Liver (tissue), 8 donors: ENCODE measurements at regions not wholly inside any gene's neighbourhood (a gene's known extent, or its start where the extent isn't known, plus 50 kb on each side); places are given as distances from the start of the nearest gene placed in this dataset.

Experiments
- DNase-seq: peaks from one replicate; pipeline ENCODE4 v3.0.0-alpha.2; 2017; ENCODE audit warnings: low spot score
- H3K27ac ChIP-seq, 2 donors: one replicate each; pipeline ENCODE4 v1.7.0; 2013; ENCODE audit warnings: inconsistent platforms in 2 of 2, low read length in 2 of 2, control low read depth in 1 of 2, low read depth in 1 of 2, mild to moderate bottlenecking in 1 of 2
- H3K27me3 ChIP-seq, 4 donors: one replicate each; pipeline versions ENCODE4 v1.6.1 to v1.7.0; 2013; ENCODE audit warnings: low read length in 3 of 4, inconsistent platforms in 1 of 4, mild to moderate bottlenecking in 1 of 4, moderate library complexity in 1 of 4; ENCODE audit not compliant: control insufficient read depth in 4 of 4, insufficient read depth in 4 of 4
- H3K36me3 ChIP-seq, 4 donors: one replicate each; pipeline versions ENCODE4 v1.6.1 to v1.7.0; 2013; ENCODE audit warnings: low read length in 3 of 4, mild to moderate bottlenecking in 3 of 4, low read depth in 1 of 4, moderate library complexity in 1 of 4; ENCODE audit not compliant: control insufficient read depth in 4 of 4, insufficient read depth in 3 of 4
- H3K4me1 ChIP-seq, 4 donors: one replicate each; pipeline versions ENCODE4 v1.6.1 to v1.7.0; 2013; ENCODE audit warnings: low read length in 3 of 4, mild to moderate bottlenecking in 3 of 4, moderate library complexity in 1 of 4; ENCODE audit not compliant: control insufficient read depth in 4 of 4, insufficient read depth in 4 of 4
- H3K4me3 ChIP-seq, 3 donors: one replicate each; pipeline versions ENCODE4 v1.6.1 to v1.7.0; 2013; ENCODE audit warnings: low read length in 3 of 3, control low read depth in 1 of 3, low read depth in 1 of 3, mild to moderate bottlenecking in 1 of 3
- H3K9ac ChIP-seq, 2 donors: one replicate each; pipeline ENCODE4 v1.7.0; 2013; ENCODE audit warnings: low read length in 2 of 2, mild to moderate bottlenecking in 2 of 2, moderate library complexity in 2 of 2, control low read depth in 1 of 2, low read depth in 1 of 2
- H3K9me3 ChIP-seq, 4 donors: one replicate each; pipeline versions ENCODE4 v1.6.1 to v1.7.0; 2013; ENCODE audit warnings: low read length in 3 of 4; ENCODE audit not compliant: control insufficient read depth in 4 of 4
- CTCF ChIP-seq: fragments of 150-350 bp; IDR thresholded peaks from 2 replicates; pipeline ENCODE4 v1.5.1; 2017; ENCODE audit warnings: improper control_type of control experiment, low read depth, low read length; ENCODE audit not compliant: missing input control
- EGR1 ChIP-seq, 2 donors: IDR thresholded peaks; 2 replicates each; pipeline ENCODE4 v1.6.1; 2016 to 2018; ENCODE audit warnings: antibody characterized with exemption in 2 of 2, low read depth in 2 of 2
- FOXA1 ChIP-seq: IDR thresholded peaks from 2 replicates; pipeline ENCODE4 v1.6.1; 2016; ENCODE audit warnings: antibody characterized with exemption
- FOXA2 ChIP-seq: IDR thresholded peaks from 2 replicates; pipeline ENCODE4 v1.6.1; 2016; ENCODE audit warnings: antibody characterized with exemption
- GABPA ChIP-seq, 2 donors: IDR thresholded peaks in 1 of 2; conservative IDR thresholded peaks in 1 of 2; 2 replicates each; pipeline ENCODE4 v1.6.1; 2016; ENCODE audit warnings: antibody characterized with exemption in 2 of 2, mild to moderate bottlenecking in 1 of 2, moderate library complexity in 1 of 2
- HNF4A ChIP-seq, 2 donors: conservative IDR thresholded peaks; 2 replicates each; pipeline ENCODE4 v1.6.1; 2016; ENCODE audit warnings: antibody characterized with exemption in 2 of 2, mild to moderate bottlenecking in 2 of 2
- HNF4G ChIP-seq: IDR thresholded peaks from 2 replicates; pipeline ENCODE4 v1.6.1; 2016; ENCODE audit warnings: antibody characterized with exemption
- JUND ChIP-seq, 2 donors: IDR thresholded peaks; 2 replicates each; pipeline ENCODE4 v1.6.1; 2016; ENCODE audit warnings: antibody characterized with exemption in 2 of 2
- MAX ChIP-seq: IDR thresholded peaks from 2 replicates; pipeline ENCODE4 v1.6.1; 2016; ENCODE audit warnings: antibody characterized with exemption
- REST ChIP-seq: IDR thresholded peaks from 2 replicates; pipeline ENCODE4 v1.6.1; 2016; ENCODE audit warnings: antibody characterized with exemption, mild to moderate bottlenecking
- RXRA ChIP-seq, 2 donors: IDR thresholded peaks; 2 replicates each; pipeline ENCODE4 v1.6.1; 2017 to 2018; ENCODE audit warnings: antibody characterized with exemption in 2 of 2, mild to moderate bottlenecking in 1 of 2
- SP1 ChIP-seq: IDR thresholded peaks from 2 replicates; pipeline ENCODE4 v1.6.1; 2018; ENCODE audit warnings: antibody characterized with exemption, mild to moderate bottlenecking
- TAF1 ChIP-seq: conservative IDR thresholded peaks from 2 replicates; pipeline ENCODE4 v1.6.1; 2016; ENCODE audit warnings: antibody characterized with exemption, mild to moderate bottlenecking
- YY1 ChIP-seq: IDR thresholded peaks from 2 replicates; pipeline ENCODE4 v1.6.1; 2016; ENCODE audit warnings: antibody characterized with exemption, mild to moderate bottlenecking
- WGBS: extraction: QIAGEN DNeasy Blood & Tissue Kit; methylation state at CpG from one replicate; pipeline ENCODE4 v1.1.7; 2013; 5-methylcytosine and 5-hydroxymethylcytosine counted together
- TF ChIP-seq, protein P1 (sequence below): IDR thresholded peaks from 2 replicates; pipeline ENCODE4 v1.6.1; 2016; ENCODE audit warnings: antibody characterized with exemption
- TF ChIP-seq, protein P2 (sequence below): IDR thresholded peaks from 2 replicates; pipeline ENCODE4 v1.6.1; 2016; ENCODE audit warnings: antibody characterized with exemption
- donor health status: healthy.
- donor health status: healthy.
- donor health status: healthy.
- donor health status: healthy.
- donor health status: healthy.

DNA sequence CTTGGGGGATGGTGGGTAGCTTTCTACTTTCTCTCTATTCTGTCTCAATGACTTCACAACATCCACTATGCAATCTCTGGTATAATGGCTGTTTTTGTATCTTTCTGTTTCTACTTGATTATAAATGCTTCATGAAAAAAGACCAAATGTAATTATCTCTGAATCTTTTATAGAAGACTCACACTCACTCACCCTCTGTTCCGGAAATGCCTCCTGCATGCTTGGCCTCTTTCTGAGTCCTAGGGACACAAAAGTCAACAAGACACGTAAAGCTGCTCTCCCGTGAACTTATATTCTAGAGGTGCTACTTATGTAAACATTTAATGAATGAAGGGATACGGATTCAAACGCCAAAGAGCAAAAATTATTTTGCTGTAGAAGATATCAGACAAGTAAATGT lies 502.2 kb upstream of the SOX11 start:
- Histone ChIP-seq H3K9ac (no peak overlapping the region), H3K9me3 (no peaks in the 10 kb centered on the region), H3K27me3 (no peaks in the 10 kb centered on the region), H3K36me3 (no peaks in the 10 kb centered on the region), H3K4me1 (no peaks in the 10 kb centered on the region), H3K4me3 (no peak overlapping the region), H3K27ac (no peak overlapping the region)
- WGBS: 32% methylated on average over 5 of the region's 5 CpGs
- no peak for DNase-seq
- TF ChIP-seq, protein P1, sequence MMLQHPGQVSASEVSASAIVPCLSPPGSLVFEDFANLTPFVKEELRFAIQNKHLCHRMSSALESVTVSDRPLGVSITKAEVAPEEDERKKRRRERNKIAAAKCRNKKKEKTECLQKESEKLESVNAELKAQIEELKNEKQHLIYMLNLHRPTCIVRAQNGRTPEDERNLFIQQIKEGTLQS: no peak
- TF ChIP-seq CTCF (no peak), REST (no peak)
- TF ChIP-seq, protein P2, sequence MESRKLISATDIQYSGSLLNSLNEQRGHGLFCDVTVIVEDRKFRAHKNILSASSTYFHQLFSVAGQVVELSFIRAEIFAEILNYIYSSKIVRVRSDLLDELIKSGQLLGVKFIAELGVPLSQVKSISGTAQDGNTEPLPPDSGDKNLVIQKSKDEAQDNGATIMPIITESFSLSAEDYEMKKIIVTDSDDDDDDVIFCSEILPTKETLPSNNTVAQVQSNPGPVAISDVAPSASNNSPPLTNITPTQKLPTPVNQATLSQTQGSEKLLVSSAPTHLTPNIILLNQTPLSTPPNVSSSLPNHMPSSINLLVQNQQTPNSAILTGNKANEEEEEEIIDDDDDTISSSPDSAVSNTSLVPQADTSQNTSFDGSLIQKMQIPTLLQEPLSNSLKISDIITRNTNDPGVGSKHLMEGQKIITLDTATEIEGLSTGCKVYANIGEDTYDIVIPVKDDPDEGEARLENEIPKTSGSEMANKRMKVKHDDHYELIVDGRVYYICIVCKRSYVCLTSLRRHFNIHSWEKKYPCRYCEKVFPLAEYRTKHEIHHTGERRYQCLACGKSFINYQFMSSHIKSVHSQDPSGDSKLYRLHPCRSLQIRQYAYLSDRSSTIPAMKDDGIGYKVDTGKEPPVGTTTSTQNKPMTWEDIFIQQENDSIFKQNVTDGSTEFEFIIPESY: no peak

- TF ChIP-seq RXRA (IDR thresholded peaks at IDR 0.05) (no peak), HNF4A (conservative IDR thresholded peaks at IDR 0.05) (no peak), MAX (no peak), TAF1 (no peak), SP1 (no peak), CTCF (no peak), EGR1 (IDR thresholded peaks at IDR 0.05; ENCODE audit: low read depth in 2 of 2) (no peak), YY1 (no peak), GABPA (IDR thresholded peaks at IDR 0.05 in 1 of 2, conservative IDR thresholded peaks at IDR 0.05 in 1 of 2) (no peak), JUND (IDR thresholded peaks at IDR 0.05) (no peak), HNF4G (no peak), FOXA2 (no peak), FOXA1 (no peak)
- TF ChIP-seq, protein P1: no peak
- no peaks in the 10 kb centered on the region for H3K36me3 ChIP-seq
- H3K4me3 ChIP-seq: no peak overlapping the region
- H3K9ac ChIP-seq: no peak overlapping the region
- H3K9me3 ChIP-seq: no peaks in the 10 kb centered on the region
- 63% methylated on average over 1 of the region's 1 CpG for WGBS
- H3K27me3 ChIP-seq: no peaks in the 10 kb centered on the region
- H3K4me1 ChIP-seq: no peaks in the 10 kb centered on the region
- no peak for DNase-seq
- no peak overlapping the region for H3K27ac ChIP-seq
These were observed 496.5 kb upstream of the SOX11 start for GRCh38 chr2:5195636-5196035.
